ENCODE measurements at regions not wholly inside any gene's neighbourhood (a gene's known extent, or its start where the extent isn't known, plus 50 kb on each side); places are given as distances from the start of the nearest gene placed in this dataset.
"Not testable (repeated sequence)": the region's sequence is repeated elsewhere in the genome, so short reads cannot be mapped to it uniquely, and the experiment has no call there.

GRCh38 chr1:38658883-38659282 is 200.7 kb downstream of the RRAGC start:
- DNase-seq: no peak

- no peak for DNase-seq
Observed at GRCh38 chr1:38657873-38658272, 201.7 kb downstream of the RRAGC start.

- no peak for DNase-seq
Observed at GRCh38 chr1:38657207-38657840, 202.2 kb downstream of the RRAGC start.

GRCh38 chr1:38656726-38657125 is 202.8 kb downstream of the RRAGC start:
- DNase-seq: no peak

GRCh38 chr1:38652217-38652616 is 207.4 kb downstream of the RRAGC start:
- no peak for DNase-seq

GRCh38 chr1:38651669-38652068 is 207.9 kb downstream of the RRAGC start:
- no peak for DNase-seq

GRCh38 chr1:38648417-38648816 is 211.2 kb downstream of the RRAGC start:
- DNase-seq: no peak

GRCh38 chr1:38647341-38647740 is 212.2 kb downstream of the RRAGC start:
- DNase-seq: not testable (repeated sequence)

GRCh38 chr1:38644092-38644491 is 215.5 kb downstream of the RRAGC start:
- DNase-seq: no peak

GRCh38 chr1:38641661-38642060 is 217.9 kb downstream of the RRAGC start:
- DNase-seq: no peak

- no peak for DNase-seq
Observed at GRCh38 chr1:38640371-38640770, 219.2 kb downstream of the RRAGC start.

GRCh38 chr1:38628241-38628640 is 231.3 kb downstream of the RRAGC start:
- DNase-seq: no peak

GRCh38 chr1:38625939-38626338 is 233.6 kb downstream of the RRAGC start:
- DNase-seq: no peak

- no peak for DNase-seq
Observed at GRCh38 chr1:38624336-38625039, 235.1 kb downstream of the RRAGC start.

- DNase-seq: no peak
Observed at GRCh38 chr1:38623529-38623928, 236.0 kb downstream of the RRAGC start.

- DNase-seq: no peak
Observed at GRCh38 chr1:38622197-38622596, 237.4 kb downstream of the RRAGC start.

- no peak for DNase-seq
Observed at GRCh38 chr1:38616846-38617245, 242.7 kb downstream of the RRAGC start.

GRCh38 chr1:38615680-38616079 is 243.9 kb downstream of the RRAGC start:
- DNase-seq: no peak

GRCh38 chr1:38614861-38615260 is 244.7 kb downstream of the RRAGC start:
- DNase-seq: no peak

GRCh38 chr1:38613996-38614395 is 245.6 kb downstream of the RRAGC start:
- DNase-seq: no peak

GRCh38 chr1:38612951-38613350 is 246.6 kb downstream of the RRAGC start:
- DNase-seq: no peak

GRCh38 chr1:38611664-38612211 is 247.8 kb downstream of the RRAGC start:
- DNase-seq: no peak

- DNase-seq: no peak
Observed at GRCh38 chr1:38609166-38610025, 250.2 kb downstream of the RRAGC start.
